ENCODE measurements at regions not wholly inside any gene's neighbourhood (a gene's known extent, or its start where the extent isn't known, plus 50 kb on each side); places are given as distances from the start of the nearest gene placed in this dataset.

- H3K4me2 ChIP-seq (ENCODE audit: low read depth, low read length, poor library complexity, severe bottlenecking), result peak overlapping the region; percentile 96
- H3K9ac ChIP-seq (ENCODE audit: low read length), result peak overlapping the region; percentile 98
- peaks cover 62% of the 10 kb centered on the region for H3F3A ChIP-seq (ENCODE audit: insufficient read depth)
- no peaks in the 10 kb centered on the region for H3K27me3 ChIP-seq (ENCODE audit: low read length)
- H4K20me1 ChIP-seq (ENCODE audit: low read depth, low read length), result peaks cover 8% of the 10 kb centered on the region; the same call in 1 of the 2 replicates
- H3K79me2 ChIP-seq (ENCODE audit: insufficient read depth, low read length), result peaks cover 66% of the 10 kb centered on the region
- H3K4me3 ChIP-seq (ENCODE audit: insufficient read depth, low read length, poor library complexity, severe bottlenecking), result peak overlapping the region; percentile 91
- peak overlapping the region; percentile 99 for H3K27ac ChIP-seq (ENCODE audit: low read depth, low read length)
- H3K36me3 ChIP-seq (ENCODE audit: low read length), result no peaks in the 10 kb centered on the region
- no peaks in the 10 kb centered on the region for H3K9me3 ChIP-seq (ENCODE audit: insufficient read depth, low read length)
- no peak overlapping the region for H2AFZ ChIP-seq (ENCODE audit: low read depth, low read length, severe bottlenecking)
- no peaks in the 10 kb centered on the region for H3K9me2 ChIP-seq (replicated peaks; ENCODE audit: insufficient read depth, low read length)
- TF ChIP-seq EZH2phosphoT487 (conservative IDR thresholded peaks at IDR 0.05; ENCODE audit: low read length), result no peak
- TF ChIP-seq, protein P1, sequence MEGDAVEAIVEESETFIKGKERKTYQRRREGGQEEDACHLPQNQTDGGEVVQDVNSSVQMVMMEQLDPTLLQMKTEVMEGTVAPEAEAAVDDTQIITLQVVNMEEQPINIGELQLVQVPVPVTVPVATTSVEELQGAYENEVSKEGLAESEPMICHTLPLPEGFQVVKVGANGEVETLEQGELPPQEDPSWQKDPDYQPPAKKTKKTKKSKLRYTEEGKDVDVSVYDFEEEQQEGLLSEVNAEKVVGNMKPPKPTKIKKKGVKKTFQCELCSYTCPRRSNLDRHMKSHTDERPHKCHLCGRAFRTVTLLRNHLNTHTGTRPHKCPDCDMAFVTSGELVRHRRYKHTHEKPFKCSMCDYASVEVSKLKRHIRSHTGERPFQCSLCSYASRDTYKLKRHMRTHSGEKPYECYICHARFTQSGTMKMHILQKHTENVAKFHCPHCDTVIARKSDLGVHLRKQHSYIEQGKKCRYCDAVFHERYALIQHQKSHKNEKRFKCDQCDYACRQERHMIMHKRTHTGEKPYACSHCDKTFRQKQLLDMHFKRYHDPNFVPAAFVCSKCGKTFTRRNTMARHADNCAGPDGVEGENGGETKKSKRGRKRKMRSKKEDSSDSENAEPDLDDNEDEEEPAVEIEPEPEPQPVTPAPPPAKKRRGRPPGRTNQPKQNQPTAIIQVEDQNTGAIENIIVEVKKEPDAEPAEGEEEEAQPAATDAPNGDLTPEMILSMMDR (IDR thresholded peaks at IDR 0.05; ENCODE audit: insufficient read depth, low read length, poor library complexity, severe bottlenecking), result no peak
Measured at GRCh38 chr13:50125304-50125553, 110.0 kb downstream of the KCNRG start.

GRCh38 chr13:50125554-50126262 is 110.5 kb downstream of the KCNRG start:
- TF ChIP-seq EZH2phosphoT487 (conservative IDR thresholded peaks at IDR 0.05; ENCODE audit: low read length), result no peak
- TF ChIP-seq, protein P1 (IDR thresholded peaks at IDR 0.05; ENCODE audit: insufficient read depth, low read length, poor library complexity, severe bottlenecking), result no peak
- Histone ChIP-seq H3K79me2 (ENCODE audit: insufficient read depth, low read length) (peaks cover 66% of the 10 kb centered on the region), H3F3A (ENCODE audit: insufficient read depth) (peaks cover 57% of the 10 kb centered on the region), H3K4me3 (ENCODE audit: insufficient read depth, low read length, poor library complexity, severe bottlenecking) (peak overlapping the region; percentile 91), H3K9me3 (ENCODE audit: insufficient read depth, low read length) (no peaks in the 10 kb centered on the region), H3K36me3 (ENCODE audit: low read length) (no peaks in the 10 kb centered on the region), H3K27me3 (ENCODE audit: low read length) (no peaks in the 10 kb centered on the region), H2AFZ (ENCODE audit: low read depth, low read length, severe bottlenecking) (peak overlapping the region; percentile 57), H3K9ac (ENCODE audit: low read length) (peak overlapping the region; percentile 98), H3K4me2 (ENCODE audit: low read depth, low read length, poor library complexity, severe bottlenecking) (peak overlapping the region; percentile 96), H3K27ac (ENCODE audit: low read depth, low read length) (peak overlapping the region; percentile 99), H3K9me2 (replicated peaks; ENCODE audit: insufficient read depth, low read length) (no peaks in the 10 kb centered on the region), H4K20me1 (ENCODE audit: low read depth, low read length) (peaks cover 6% of the 10 kb centered on the region; the same call in 1 of the 2 replicates)

DNA sequence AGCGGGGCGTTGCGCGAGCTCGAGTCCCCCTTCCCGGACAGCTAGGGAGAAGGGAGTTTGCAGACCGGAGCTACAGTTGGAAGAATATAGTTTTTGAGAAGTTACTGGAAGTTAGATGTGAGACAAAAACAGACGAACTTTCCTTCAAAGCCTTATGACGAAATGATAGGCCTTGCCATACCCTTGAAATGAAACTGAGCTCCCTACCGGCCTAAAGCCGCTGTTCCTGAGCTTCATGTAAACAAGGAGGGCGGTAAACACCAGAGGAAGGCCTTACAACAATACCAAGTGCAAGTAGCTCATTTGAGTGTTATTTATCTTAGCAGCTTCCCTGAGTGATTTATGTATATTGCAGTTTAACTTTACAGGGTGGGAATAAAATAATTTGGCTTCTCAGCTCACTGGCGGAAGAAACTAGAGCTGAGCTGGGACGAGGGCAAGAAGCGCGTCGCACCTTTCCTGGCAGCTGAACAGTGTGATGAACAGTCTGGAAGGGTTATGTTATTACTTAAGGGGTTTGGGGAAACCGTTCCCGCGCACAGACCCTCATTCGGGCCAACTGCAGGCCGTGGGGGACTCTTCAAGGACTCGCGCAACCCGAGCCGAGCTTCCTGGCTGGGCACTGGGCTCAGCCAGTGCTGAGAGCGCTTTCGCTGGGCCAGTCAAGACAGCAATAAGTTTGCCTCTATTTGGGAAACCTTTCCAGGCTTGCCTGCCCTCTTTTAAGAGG is 111.2 kb downstream of the KCNRG start:
- H3F3A ChIP-seq (ENCODE audit: insufficient read depth), result peaks cover 51% of the 10 kb centered on the region
- peaks cover 4% of the 10 kb centered on the region; the same call in 1 of the 2 replicates for H4K20me1 ChIP-seq (ENCODE audit: low read depth, low read length)
- no peaks in the 10 kb centered on the region for H3K9me3 ChIP-seq (ENCODE audit: insufficient read depth, low read length)
- H3K36me3 ChIP-seq (ENCODE audit: low read length), result no peaks in the 10 kb centered on the region
- TF ChIP-seq, protein P1 (IDR thresholded peaks at IDR 0.05; ENCODE audit: insufficient read depth, low read length, poor library complexity, severe bottlenecking), result no peak
- no peak for TF ChIP-seq EZH2phosphoT487 (conservative IDR thresholded peaks at IDR 0.05; ENCODE audit: low read length)
- peak overlapping the region; percentile 98 for H3K9ac ChIP-seq (ENCODE audit: low read length)
- peak overlapping the region; percentile 96 for H3K4me2 ChIP-seq (ENCODE audit: low read depth, low read length, poor library complexity, severe bottlenecking)
- no peaks in the 10 kb centered on the region for H3K27me3 ChIP-seq (ENCODE audit: low read length)
- H3K4me3 ChIP-seq (ENCODE audit: insufficient read depth, low read length, poor library complexity, severe bottlenecking), result peak overlapping the region; percentile 91
- H3K9me2 ChIP-seq (replicated peaks; ENCODE audit: insufficient read depth, low read length), result no peaks in the 10 kb centered on the region
- peak overlapping the region; percentile 99 for H3K27ac ChIP-seq (ENCODE audit: low read depth, low read length)
- peaks cover 60% of the 10 kb centered on the region for H3K79me2 ChIP-seq (ENCODE audit: insufficient read depth, low read length)
- H2AFZ ChIP-seq (ENCODE audit: low read depth, low read length, severe bottlenecking), result peak overlapping the region; percentile 57

Measured in SU-DHL-6 (cell line).